HFF-Myc (cell line): ENCODE measurements at regions not wholly inside any gene's neighbourhood (a gene's known extent, or its start where the extent isn't known, plus 50 kb on each side); places are given as distances from the start of the nearest gene placed in this dataset.

ENCODE experiments used
- DNase-seq: peaks from one replicate; pipeline ENCODE4 v3.0.0-alpha.2; 2011; ENCODE audit warnings: low read depth; ENCODE audit errors: extremely low read depth
- H3K4me3 ChIP-seq: replicated peaks from 2 replicates; pipeline ENCODE4 v1.5.1; 2011; ENCODE audit warnings: low read depth, mild to moderate bottlenecking, control low read depth, low read length
- TF ChIP-seq, protein P1 (sequence below): IDR thresholded peaks from 2 replicates; pipeline ENCODE4 v1.5.1; 2012; ENCODE audit warnings: mild to moderate bottlenecking, low read depth, low read length, control low read depth; ENCODE audit errors: missing control alignments

DNA sequence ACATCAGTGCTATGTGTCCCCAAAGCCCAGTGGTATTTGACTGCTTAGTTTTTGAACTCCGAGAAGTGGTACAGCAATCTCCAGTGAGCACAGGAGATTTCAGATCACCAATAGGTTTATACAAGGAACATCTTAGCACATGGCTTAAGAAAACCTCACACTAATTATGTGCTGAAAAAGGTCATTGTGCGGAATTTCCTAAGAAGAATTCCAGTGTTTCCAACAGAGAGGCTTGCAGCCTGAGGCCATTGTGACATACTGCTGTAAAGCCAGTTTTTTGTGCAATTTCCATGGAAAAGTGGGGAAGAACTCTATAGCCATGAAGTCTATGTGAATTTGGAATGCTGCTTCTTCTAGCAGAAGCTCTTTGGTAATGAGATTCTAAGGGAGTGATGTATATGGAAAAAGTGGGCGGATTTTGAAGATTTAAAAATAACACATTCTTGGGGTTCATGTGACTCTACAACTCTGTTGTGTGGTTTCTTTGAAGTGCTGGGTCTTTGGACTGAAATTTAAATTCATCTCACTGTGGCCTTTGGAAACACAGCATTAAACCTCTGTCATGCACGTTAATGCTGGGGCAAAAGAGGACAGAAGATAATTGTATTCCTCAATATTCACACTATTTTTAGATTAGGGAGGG lies 110.5 kb upstream of the CD180 start:
- TF ChIP-seq, protein P1, sequence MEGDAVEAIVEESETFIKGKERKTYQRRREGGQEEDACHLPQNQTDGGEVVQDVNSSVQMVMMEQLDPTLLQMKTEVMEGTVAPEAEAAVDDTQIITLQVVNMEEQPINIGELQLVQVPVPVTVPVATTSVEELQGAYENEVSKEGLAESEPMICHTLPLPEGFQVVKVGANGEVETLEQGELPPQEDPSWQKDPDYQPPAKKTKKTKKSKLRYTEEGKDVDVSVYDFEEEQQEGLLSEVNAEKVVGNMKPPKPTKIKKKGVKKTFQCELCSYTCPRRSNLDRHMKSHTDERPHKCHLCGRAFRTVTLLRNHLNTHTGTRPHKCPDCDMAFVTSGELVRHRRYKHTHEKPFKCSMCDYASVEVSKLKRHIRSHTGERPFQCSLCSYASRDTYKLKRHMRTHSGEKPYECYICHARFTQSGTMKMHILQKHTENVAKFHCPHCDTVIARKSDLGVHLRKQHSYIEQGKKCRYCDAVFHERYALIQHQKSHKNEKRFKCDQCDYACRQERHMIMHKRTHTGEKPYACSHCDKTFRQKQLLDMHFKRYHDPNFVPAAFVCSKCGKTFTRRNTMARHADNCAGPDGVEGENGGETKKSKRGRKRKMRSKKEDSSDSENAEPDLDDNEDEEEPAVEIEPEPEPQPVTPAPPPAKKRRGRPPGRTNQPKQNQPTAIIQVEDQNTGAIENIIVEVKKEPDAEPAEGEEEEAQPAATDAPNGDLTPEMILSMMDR: no peak
- H3K4me3 ChIP-seq: no peak overlapping the region
- DNase-seq: no peak

DNA sequence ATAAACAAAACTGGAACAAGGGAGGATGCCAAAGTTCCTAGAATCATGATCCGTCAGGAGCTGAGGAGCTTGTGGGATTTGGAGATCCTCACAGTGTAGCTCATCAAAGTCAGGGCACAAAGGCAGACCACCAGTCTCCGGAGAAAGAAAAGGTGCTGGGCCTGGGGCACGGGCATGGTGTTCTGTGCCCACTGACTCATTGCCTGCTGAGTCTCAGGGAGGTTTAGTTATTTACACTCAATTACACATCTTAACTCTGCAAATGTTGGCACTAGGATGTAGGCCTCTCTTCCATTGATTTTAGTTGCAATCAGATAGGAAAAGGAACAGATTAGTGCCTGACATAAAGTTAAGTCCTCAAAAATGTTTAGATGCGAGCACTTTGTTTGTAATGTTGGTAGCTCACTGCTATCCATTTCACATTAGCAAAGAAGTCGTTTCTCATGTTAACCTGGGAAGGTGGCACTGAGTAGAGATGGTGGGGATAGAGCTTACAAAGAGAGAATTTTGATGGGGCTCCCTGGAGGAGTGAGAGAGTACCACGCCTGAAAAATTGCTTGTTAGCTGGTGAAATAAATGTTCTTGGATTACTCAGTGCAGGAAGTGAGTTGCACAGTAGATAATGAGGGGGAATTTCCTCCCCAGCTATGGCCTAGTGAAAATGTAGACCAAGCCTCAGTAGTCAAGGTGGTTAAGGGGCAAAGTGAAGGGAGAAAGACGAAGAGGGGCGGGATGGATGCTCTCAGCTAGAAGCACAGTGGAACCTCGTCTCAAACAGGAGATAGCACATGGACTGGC lies 109.5 kb upstream of the CD180 start:
- no peak for DNase-seq
- no peak overlapping the region for H3K4me3 ChIP-seq
- TF ChIP-seq, protein P1: no peak

DNA sequence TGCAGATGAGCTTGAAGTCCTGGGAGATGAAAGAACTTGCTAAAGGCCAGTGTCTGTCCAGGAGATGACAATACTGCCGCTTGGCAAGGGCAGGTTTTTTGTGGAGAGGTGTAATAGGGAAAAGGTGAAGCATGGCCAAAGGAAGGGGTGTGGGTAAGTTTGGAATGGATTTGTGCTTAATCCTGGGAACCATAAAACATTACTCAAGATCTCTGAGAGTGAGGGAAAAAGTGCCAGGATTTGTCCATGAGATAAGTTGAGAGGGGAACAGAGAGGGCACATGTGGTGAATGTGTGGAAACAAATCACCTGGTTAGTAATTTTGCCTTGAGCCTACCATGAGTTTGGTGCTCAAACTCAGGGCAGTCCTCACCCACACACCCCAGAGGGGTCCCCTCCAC lies 108.8 kb upstream of the CD180 start:
- H3K4me3 ChIP-seq: no peak overlapping the region
- TF ChIP-seq, protein P1: no peak
- no peak for DNase-seq

DNA sequence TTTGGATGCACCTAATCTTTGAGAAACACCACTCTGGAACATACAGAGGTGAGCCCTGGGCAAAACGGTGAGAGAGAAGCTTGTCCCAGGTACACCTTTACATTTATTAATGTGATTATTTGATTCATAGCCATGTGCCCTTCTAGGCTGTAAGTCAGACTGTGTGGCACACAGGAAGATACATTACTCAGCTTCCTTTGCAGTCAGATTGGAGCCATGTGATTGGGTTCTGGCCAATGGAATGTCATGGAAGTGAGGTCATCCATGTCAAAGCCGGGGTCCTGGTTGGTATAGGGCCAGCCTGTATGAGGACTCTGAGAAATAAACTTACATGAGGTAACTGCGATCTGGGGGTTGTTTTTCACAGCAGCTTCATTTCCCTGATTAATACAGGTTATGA lies 106.8 kb upstream of the CD180 start:
- TF ChIP-seq, protein P1: no peak
- peak; percentile 73 for DNase-seq
- H3K4me3 ChIP-seq: no peak overlapping the region

DNA sequence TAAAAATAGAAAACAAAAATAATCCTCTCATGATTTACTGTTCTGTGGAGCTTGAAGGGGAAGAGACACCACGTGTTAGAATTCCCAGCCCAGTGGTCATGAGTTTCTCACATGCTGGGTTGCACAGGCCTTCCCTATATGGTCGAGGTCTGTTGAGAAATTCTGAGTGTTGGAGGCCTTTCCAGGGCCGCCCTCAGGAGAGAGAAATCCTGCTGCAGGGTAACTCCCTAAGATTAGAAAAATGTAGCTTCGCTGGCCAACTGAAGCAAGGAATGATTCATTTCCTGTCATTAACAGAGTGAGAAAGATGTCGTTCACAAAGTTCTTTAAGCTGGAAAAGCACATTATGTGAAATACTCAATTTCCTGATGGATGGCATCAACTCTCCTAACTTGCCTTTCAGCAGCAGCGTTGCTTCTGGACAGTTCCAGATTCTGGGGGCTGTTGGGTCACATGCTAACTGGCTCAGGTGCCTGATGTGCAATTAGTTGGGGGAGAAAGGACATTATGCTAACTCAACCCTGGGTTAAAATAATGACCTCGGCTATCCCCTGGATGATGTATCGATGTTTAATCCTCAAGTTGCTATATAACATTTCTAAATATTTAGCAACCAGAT lies 104.8 kb upstream of the CD180 start:
- TF ChIP-seq, protein P1: no peak
- DNase-seq: peak; percentile 65
- H3K4me3 ChIP-seq: no peak overlapping the region

DNA sequence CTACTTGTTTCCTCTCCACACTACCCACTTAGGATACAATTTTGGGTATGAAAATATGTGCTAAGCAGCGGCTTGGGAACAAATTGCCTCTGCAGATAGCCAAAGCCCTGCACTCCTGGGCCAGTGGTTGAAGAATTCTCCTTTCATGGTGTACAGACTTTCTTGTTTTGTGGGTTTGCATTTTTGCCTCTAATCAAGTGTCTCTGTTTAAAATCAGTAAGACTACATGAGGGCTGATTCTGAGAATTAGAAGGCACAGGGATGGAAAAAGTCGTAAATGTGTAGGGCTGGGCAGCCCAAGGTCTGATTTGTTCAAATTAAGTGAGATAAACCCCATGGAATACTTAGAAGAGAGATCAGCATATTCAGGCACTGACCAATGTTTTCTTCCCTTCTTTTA lies 103.7 kb upstream of the CD180 start:
- H3K4me3 ChIP-seq: no peak overlapping the region
- TF ChIP-seq, protein P1: no peak
- no peak for DNase-seq
